ENCODE measurements at regions not wholly inside any gene's neighbourhood (a gene's known extent, or its start where the extent isn't known, plus 50 kb on each side); places are given as distances from the start of the nearest gene placed in this dataset.

GRCh38 chr2:145759228-145759915 is 1239.5 kb upstream of the ZEB2 start:
- no peak for TF ChIP-seq CTCF (IDR thresholded peaks at IDR 0.05)
- no peak for DNase-seq
- no peak overlapping the region for H3K27ac ChIP-seq
- H3K4me3 ChIP-seq, result no peak overlapping the region
- ATAC-seq, result no peak
- H3K27me3 ChIP-seq, result no peaks in the 10 kb centered on the region
- intact Hi-C loops (cut with DNase I), result no loop called here
- no peaks in the 10 kb centered on the region for H3K9me3 ChIP-seq
- H3K36me3 ChIP-seq, result no peaks in the 10 kb centered on the region
- H3K4me1 ChIP-seq, result peaks cover 13% of the 10 kb centered on the region

GRCh38 chr2:145757503-145758246 is 1237.8 kb upstream of the ZEB2 start:
- no peak for ATAC-seq
- no peak for TF ChIP-seq CTCF (IDR thresholded peaks at IDR 0.05)
- H3K4me1 ChIP-seq, result peaks cover 18% of the 10 kb centered on the region
- no peak overlapping the region for H3K27ac ChIP-seq
- H3K4me3 ChIP-seq, result no peak overlapping the region
- no peak for DNase-seq
- H3K9me3 ChIP-seq, result no peaks in the 10 kb centered on the region
- no peaks in the 10 kb centered on the region for H3K36me3 ChIP-seq
- intact Hi-C loops (cut with DNase I), result no loop called here
- H3K27me3 ChIP-seq, result no peaks in the 10 kb centered on the region

- DNase-seq (no peak), ATAC-seq (no peak)
- intact Hi-C loops (cut with DNase I), result no loop called here
- peaks cover 30% of the 10 kb centered on the region for H3K4me1 ChIP-seq
- H3K36me3 ChIP-seq, result no peaks in the 10 kb centered on the region
- no peaks in the 10 kb centered on the region for H3K9me3 ChIP-seq
- H3K27me3 ChIP-seq, result no peaks in the 10 kb centered on the region
- H3K4me3 ChIP-seq, result no peak overlapping the region
- TF ChIP-seq CTCF (IDR thresholded peaks at IDR 0.05), result no peak
- H3K27ac ChIP-seq, result no peak overlapping the region
Measured at GRCh38 chr2:145755019-145755837, 1235.3 kb upstream of the ZEB2 start.

GRCh38 chr2:145753966-145754365 is 1234.0 kb upstream of the ZEB2 start:
- no peak for TF ChIP-seq CTCF (IDR thresholded peaks at IDR 0.05)
- Histone ChIP-seq H3K4me1 (peaks cover 30% of the 10 kb centered on the region), H3K27ac (no peak overlapping the region), H3K27me3 (no peaks in the 10 kb centered on the region), H3K36me3 (no peaks in the 10 kb centered on the region), H3K4me3 (no peak overlapping the region), H3K9me3 (no peaks in the 10 kb centered on the region)
- ATAC-seq (no peak), DNase-seq (no peak)
- intact Hi-C loops (cut with DNase I), result no loop called here

- DNase-seq (no peak), ATAC-seq (no peak)
- Histone ChIP-seq H3K36me3 (no peaks in the 10 kb centered on the region), H3K4me1 (peaks cover 27% of the 10 kb centered on the region), H3K9me3 (no peaks in the 10 kb centered on the region), H3K27me3 (no peaks in the 10 kb centered on the region), H3K27ac (peak overlapping the region; percentile 59), H3K4me3 (no peak overlapping the region)
- no peak for TF ChIP-seq CTCF (IDR thresholded peaks at IDR 0.05)
- intact Hi-C loops (cut with DNase I), result no loop called here
Measured at GRCh38 chr2:145753041-145753608, 1233.2 kb upstream of the ZEB2 start.
